ENCODE measurements at regions not wholly inside any gene's neighbourhood (a gene's known extent, or its start where the extent isn't known, plus 50 kb on each side); places are given as distances from the start of the nearest gene placed in this dataset.
"Not testable (repeated sequence)": the region's sequence is repeated elsewhere in the genome, so short reads cannot be mapped to it uniquely, and the experiment has no call there.

DNA sequence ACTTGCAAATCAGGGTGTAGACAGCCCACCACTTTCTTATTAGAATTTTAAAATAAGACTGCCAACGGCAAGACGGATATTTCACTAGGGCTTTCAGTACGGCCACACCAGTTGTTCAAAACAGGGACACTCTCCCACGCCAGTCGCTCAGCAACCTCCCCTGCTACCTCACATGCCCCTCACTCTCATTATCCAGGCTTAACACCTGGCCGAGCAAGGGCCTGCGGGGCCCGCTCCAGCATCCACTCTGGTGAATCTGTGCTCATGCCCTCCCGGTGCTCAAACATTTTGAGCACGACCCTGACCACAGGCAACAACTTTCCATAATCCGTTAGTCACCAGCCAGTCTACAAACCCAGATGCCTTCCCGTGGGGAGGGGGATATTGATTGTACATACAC lies 209.5 kb downstream of the NPIPA8 start:
- not testable (repeated sequence) for TF ChIP-seq RNF2 (IDR thresholded peaks at IDR 0.05; ENCODE audit: borderline replicate concordance, low read depth); CEBPB (IDR thresholded peaks at IDR 0.05); BHLHE40 (IDR thresholded peaks at IDR 0.05; ENCODE audit: low read depth, low read length); POLR2A (IDR thresholded peaks at IDR 0.05; ENCODE audit: low read length); MYC (IDR thresholded peaks at IDR 0.05; ENCODE audit: borderline replicate concordance, low read length); RAD21 (conservative IDR thresholded peaks at IDR 0.05 in 1 of 2, IDR thresholded peaks at IDR 0.05 in 1 of 2); POLR2AphosphoS2 (conservative IDR thresholded peaks at IDR 0.05; ENCODE audit: low read length)
- TF ChIP-seq, protein P1, sequence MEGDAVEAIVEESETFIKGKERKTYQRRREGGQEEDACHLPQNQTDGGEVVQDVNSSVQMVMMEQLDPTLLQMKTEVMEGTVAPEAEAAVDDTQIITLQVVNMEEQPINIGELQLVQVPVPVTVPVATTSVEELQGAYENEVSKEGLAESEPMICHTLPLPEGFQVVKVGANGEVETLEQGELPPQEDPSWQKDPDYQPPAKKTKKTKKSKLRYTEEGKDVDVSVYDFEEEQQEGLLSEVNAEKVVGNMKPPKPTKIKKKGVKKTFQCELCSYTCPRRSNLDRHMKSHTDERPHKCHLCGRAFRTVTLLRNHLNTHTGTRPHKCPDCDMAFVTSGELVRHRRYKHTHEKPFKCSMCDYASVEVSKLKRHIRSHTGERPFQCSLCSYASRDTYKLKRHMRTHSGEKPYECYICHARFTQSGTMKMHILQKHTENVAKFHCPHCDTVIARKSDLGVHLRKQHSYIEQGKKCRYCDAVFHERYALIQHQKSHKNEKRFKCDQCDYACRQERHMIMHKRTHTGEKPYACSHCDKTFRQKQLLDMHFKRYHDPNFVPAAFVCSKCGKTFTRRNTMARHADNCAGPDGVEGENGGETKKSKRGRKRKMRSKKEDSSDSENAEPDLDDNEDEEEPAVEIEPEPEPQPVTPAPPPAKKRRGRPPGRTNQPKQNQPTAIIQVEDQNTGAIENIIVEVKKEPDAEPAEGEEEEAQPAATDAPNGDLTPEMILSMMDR (IDR thresholded peaks at IDR 0.05): not testable (repeated sequence)
- TF ChIP-seq, protein P2, sequence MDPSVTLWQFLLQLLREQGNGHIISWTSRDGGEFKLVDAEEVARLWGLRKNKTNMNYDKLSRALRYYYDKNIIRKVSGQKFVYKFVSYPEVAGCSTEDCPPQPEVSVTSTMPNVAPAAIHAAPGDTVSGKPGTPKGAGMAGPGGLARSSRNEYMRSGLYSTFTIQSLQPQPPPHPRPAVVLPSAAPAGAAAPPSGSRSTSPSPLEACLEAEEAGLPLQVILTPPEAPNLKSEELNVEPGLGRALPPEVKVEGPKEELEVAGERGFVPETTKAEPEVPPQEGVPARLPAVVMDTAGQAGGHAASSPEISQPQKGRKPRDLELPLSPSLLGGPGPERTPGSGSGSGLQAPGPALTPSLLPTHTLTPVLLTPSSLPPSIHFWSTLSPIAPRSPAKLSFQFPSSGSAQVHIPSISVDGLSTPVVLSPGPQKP (IDR thresholded peaks at IDR 0.05; ENCODE audit: low read depth, low read length): not testable (repeated sequence)
- TF ChIP-seq, protein P3, sequence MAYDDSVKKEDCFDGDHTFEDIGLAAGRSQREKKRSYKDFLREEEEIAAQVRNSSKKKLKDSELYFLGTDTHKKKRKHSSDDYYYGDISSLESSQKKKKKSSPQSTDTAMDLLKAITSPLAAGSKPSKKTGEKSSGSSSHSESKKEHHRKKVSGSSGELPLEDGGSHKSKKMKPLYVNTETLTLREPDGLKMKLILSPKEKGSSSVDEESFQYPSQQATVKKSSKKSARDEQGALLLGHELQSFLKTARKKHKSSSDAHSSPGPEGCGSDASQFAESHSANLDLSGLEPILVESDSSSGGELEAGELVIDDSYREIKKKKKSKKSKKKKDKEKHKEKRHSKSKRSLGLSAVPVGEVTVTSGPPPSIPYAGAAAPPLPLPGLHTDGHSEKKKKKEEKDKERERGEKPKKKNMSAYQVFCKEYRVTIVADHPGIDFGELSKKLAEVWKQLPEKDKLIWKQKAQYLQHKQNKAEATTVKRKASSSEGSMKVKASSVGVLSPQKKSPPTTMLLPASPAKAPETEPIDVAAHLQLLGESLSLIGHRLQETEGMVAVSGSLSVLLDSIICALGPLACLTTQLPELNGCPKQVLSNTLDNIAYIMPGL (CRISPR knock-in tag; IDR thresholded peaks at IDR 0.05; ENCODE audit: borderline replicate concordance): not testable (repeated sequence)
